WTC11 (cell line): ENCODE measurements at regions not wholly inside any gene's neighbourhood (a gene's known extent, or its start where the extent isn't known, plus 50 kb on each side); places are given as distances from the start of the nearest gene placed in this dataset.

Source experiments
- ATAC-seq: fragments of 200-7000 bp; cut with Tn5 transposase; 2 replicates; pipeline ENCODE4 v1.10.0; 2021; ENCODE audit warnings: mild to moderate bottlenecking, moderate library complexity
- CTCF ChIA-PET: fragments of 300-600 bp; sonication (Branson Sonifier 250); formaldehyde crosslinking; loops from one replicate; lab custom pipeline; 2021; ENCODE audit warnings: antibody characterized with exemption; lab: Charles Lee
- POLR2A ChIA-PET: fragments of 350-600 bp; sonication (Branson Sonifier 250); formaldehyde crosslinking; loops from one replicate; lab custom pipeline; 2021; ENCODE audit warnings: antibody characterized with exemption; lab: Charles Lee
- DNase-seq: peaks from one replicate; pipeline ENCODE4 v3.0.0; 2021; ENCODE audit warnings: low spot score
- H3K27ac Mint-ChIP-seq: 2 replicates; pipeline ENCODE4 v1.8.0; 2021; ENCODE audit warnings: mixed read lengths
- H3K27me3 Mint-ChIP-seq: 2 replicates; pipeline ENCODE4 v1.8.0; 2021; ENCODE audit warnings: low read depth, mild to moderate bottlenecking, moderate library complexity, mixed read lengths
- H3K36me3 Mint-ChIP-seq: 2 replicates; pipeline ENCODE4 v1.8.0; 2021; ENCODE audit warnings: mixed read lengths
- H3K4me1 Mint-ChIP-seq: 2 replicates; pipeline ENCODE4 v1.8.0; 2022; ENCODE audit warnings: mixed read lengths
- H3K4me3 Mint-ChIP-seq: 2 replicates; pipeline ENCODE4 v1.8.0; 2021; ENCODE audit warnings: mild to moderate bottlenecking, moderate library complexity, mixed read lengths
- H3K9me3 Mint-ChIP-seq: 2 replicates; pipeline ENCODE4 v1.8.0; 2021; ENCODE audit warnings: mixed read lengths
- ATF6 ChIP-seq: sonication (generic); formaldehyde crosslinking; IDR thresholded peaks from 2 replicates; pipeline ENCODE4 v1.8.1; 2023; ENCODE audit warnings: mild to moderate bottlenecking, missing genetic modification reagents
- CBFB ChIP-seq: sonication (generic); formaldehyde crosslinking; IDR thresholded peaks from 2 replicates; pipeline ENCODE4 v1.8.1; 2022; ENCODE audit warnings: mild to moderate bottlenecking, low read depth, missing genetic modification reagents
- ESRRA ChIP-seq: sonication (generic); formaldehyde crosslinking; IDR thresholded peaks from 2 replicates; pipeline ENCODE4 v1.8.1; 2022; ENCODE audit warnings: mild to moderate bottlenecking, missing genetic modification reagents, borderline replicate concordance
- IRF2 ChIP-seq: sonication (generic); formaldehyde crosslinking; IDR thresholded peaks from 2 replicates; pipeline ENCODE4 v1.8.0; 2022; ENCODE audit warnings: low read depth, missing genetic modification reagents, borderline replicate concordance
- MYBL2 ChIP-seq: sonication (generic); formaldehyde crosslinking; IDR thresholded peaks from 2 replicates; pipeline ENCODE4 v1.8.1; 2023; ENCODE audit warnings: mild to moderate bottlenecking, moderate library complexity, missing genetic modification reagents
- NFATC4 ChIP-seq: fragments of 250-450 bp; sonication (Bioruptor Pico); IDR thresholded peaks from 2 replicates; pipeline ENCODE4 v1.9.0; 2021; ENCODE audit warnings: mild to moderate bottlenecking
- NFE2L1 ChIP-seq: sonication (generic); formaldehyde crosslinking; IDR thresholded peaks from 2 replicates; pipeline ENCODE4 v1.8.1; 2023; ENCODE audit warnings: missing genetic modification reagents
- NR2C2 ChIP-seq: sonication (generic); formaldehyde crosslinking; IDR thresholded peaks from 2 replicates; pipeline ENCODE4 v1.8.0; 2022; ENCODE audit warnings: mild to moderate bottlenecking, missing genetic modification reagents
- OVOL2 ChIP-seq: fragments of 250-450 bp; sonication (Bioruptor Pico); IDR thresholded peaks from 2 replicates; pipeline ENCODE4 v1.9.0; 2021; ENCODE audit warnings: mild to moderate bottlenecking, borderline replicate concordance
- SMAD3 ChIP-seq: sonication (generic); formaldehyde crosslinking; IDR thresholded peaks from 2 replicates; pipeline ENCODE4 v1.8.0; 2022; ENCODE audit warnings: missing genetic modification reagents, mild to moderate bottlenecking, borderline replicate concordance
- ZNF219 ChIP-seq: sonication (generic); formaldehyde crosslinking; IDR thresholded peaks from 2 replicates; pipeline ENCODE4 v1.8.0; 2023; ENCODE audit warnings: missing genetic modification reagents, mild to moderate bottlenecking, borderline replicate concordance
- ZNF263 ChIP-seq: sonication (generic); formaldehyde crosslinking; IDR thresholded peaks from 2 replicates; pipeline ENCODE4 v1.8.1; 2022; ENCODE audit warnings: low read depth, mild to moderate bottlenecking, moderate library complexity, missing genetic modification reagents
- ZNF416 ChIP-seq: fragments of 250-450 bp; sonication (Bioruptor Pico); IDR thresholded peaks from 2 replicates; pipeline ENCODE4 v1.9.0; 2021; ENCODE audit warnings: mild to moderate bottlenecking, inconsistent platforms
- ZNF512 ChIP-seq: sonication (generic); formaldehyde crosslinking; IDR thresholded peaks from 2 replicates; pipeline ENCODE4 v1.8.1; 2022; ENCODE audit warnings: missing genetic modification reagents, borderline replicate concordance
- TF ChIP-seq, protein P1 (sequence below): sonication (generic); formaldehyde crosslinking; IDR thresholded peaks from 2 replicates; pipeline ENCODE4 v1.8.1; 2023; ENCODE audit warnings: mild to moderate bottlenecking, missing genetic modification reagents, moderate library complexity
- TF ChIP-seq, protein P2 (sequence below): fragments of 200-600 bp; IDR thresholded peaks from 2 replicates; pipeline ENCODE4 v1.8.0; 2022; ENCODE audit warnings: antibody characterized with exemption
- TF ChIP-seq, protein P3 (sequence below): sonication (generic); formaldehyde crosslinking; IDR thresholded peaks from 2 replicates; pipeline ENCODE4 v1.8.1; 2022; ENCODE audit warnings: low read depth, mild to moderate bottlenecking, moderate library complexity, missing genetic modification reagents, borderline replicate concordance
- TF ChIP-seq, protein P4 (sequence below): sonication (generic); formaldehyde crosslinking; IDR thresholded peaks from 2 replicates; pipeline ENCODE4 v1.8.0; 2022; ENCODE audit warnings: missing genetic modification reagents

DNA sequence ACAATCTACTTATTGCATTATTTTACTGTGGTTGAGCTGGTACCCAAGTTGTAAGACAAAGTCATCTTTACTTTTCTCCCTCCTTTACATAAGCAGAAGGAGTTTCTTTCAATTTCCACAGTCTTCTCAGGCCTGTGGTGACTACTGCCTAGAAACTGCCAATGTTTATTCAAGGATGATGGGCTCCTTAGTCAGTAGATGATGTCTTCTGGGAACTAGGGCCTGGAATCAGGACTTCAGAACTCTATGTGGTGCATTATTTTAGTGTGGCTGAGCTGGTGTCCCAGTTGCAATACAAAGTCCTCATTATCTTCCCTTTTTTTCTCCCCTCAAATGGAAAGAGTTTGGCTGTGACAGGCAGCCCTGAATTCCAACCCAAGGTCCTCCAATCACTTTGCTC is 1762.5 kb downstream of the SI start (continued):
- TF ChIP-seq ATF6 (CRISPR knock-in tag) (no peak), ZNF219 (CRISPR knock-in tag) (no peak), NFATC4 (CRISPR knock-in tag) (no peak), ESRRA (CRISPR knock-in tag) (no peak), SMAD3 (CRISPR knock-in tag) (no peak), ZNF263 (CRISPR knock-in tag) (no peak), OVOL2 (CRISPR knock-in tag) (no peak)

DNA sequence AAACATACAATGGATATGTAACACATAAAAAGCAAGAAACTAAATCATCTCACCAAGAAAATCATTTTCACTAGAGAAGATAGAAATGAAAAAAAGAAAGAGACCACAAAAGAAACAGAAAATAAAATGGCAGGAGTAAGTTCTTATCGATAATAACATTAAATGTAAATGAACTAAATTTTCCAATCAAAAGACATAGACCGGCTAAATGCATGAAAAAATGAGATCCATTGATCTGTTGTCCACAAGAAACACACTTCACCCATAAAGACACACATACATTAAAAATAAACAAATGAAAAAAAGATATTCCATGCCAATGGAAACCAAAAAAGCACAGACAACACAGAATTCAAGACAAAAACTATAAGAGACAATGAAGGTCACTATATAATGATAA is 1771.9 kb downstream of the SI start:
- no peak overlapping the region for H3K27ac Mint-ChIP-seq
- no peaks in the 10 kb centered on the region for H3K4me1 Mint-ChIP-seq
- H3K9me3 Mint-ChIP-seq, result peaks cover 61% of the 10 kb centered on the region
- no peaks in the 10 kb centered on the region for H3K27me3 Mint-ChIP-seq
- TF ChIP-seq ZNF416 (CRISPR knock-in tag), result no peak
- TF ChIP-seq SMAD3 (CRISPR knock-in tag), result no peak
- no peak for TF ChIP-seq NR2C2
- no peak for TF ChIP-seq CBFB
- no peak for ATAC-seq
- H3K36me3 Mint-ChIP-seq, result peaks cover 23% of the 10 kb centered on the region
- ChIA-PET CTCF (no interaction called here), POLR2A (no interaction called here)
- no peak overlapping the region for H3K4me3 Mint-ChIP-seq
- DNase-seq, result no peak

- Mint-ChIP-seq H3K4me3 (no peak overlapping the region), H3K27ac (no peak overlapping the region), H3K4me1 (no peaks in the 10 kb centered on the region), H3K9me3 (no peaks in the 10 kb centered on the region), H3K36me3 (no peaks in the 10 kb centered on the region)
- CTCF ChIA-PET, result no interaction called here
- ATAC-seq, result no peak
- no peak for TF ChIP-seq NFE2L1 (CRISPR knock-in tag)
- no peak for TF ChIP-seq MYBL2 (CRISPR knock-in tag)
- no peak for TF ChIP-seq ZNF219 (CRISPR knock-in tag)
- no peak for TF ChIP-seq SMAD3 (CRISPR knock-in tag)
- TF ChIP-seq, protein P1, sequence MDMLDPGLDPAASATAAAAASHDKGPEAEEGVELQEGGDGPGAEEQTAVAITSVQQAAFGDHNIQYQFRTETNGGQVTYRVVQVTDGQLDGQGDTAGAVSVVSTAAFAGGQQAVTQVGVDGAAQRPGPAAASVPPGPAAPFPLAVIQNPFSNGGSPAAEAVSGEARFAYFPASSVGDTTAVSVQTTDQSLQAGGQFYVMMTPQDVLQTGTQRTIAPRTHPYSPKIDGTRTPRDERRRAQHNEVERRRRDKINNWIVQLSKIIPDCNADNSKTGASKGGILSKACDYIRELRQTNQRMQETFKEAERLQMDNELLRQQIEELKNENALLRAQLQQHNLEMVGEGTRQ (CRISPR knock-in tag), result no peak
- no peak for TF ChIP-seq IRF2
- TF ChIP-seq, protein P2, sequence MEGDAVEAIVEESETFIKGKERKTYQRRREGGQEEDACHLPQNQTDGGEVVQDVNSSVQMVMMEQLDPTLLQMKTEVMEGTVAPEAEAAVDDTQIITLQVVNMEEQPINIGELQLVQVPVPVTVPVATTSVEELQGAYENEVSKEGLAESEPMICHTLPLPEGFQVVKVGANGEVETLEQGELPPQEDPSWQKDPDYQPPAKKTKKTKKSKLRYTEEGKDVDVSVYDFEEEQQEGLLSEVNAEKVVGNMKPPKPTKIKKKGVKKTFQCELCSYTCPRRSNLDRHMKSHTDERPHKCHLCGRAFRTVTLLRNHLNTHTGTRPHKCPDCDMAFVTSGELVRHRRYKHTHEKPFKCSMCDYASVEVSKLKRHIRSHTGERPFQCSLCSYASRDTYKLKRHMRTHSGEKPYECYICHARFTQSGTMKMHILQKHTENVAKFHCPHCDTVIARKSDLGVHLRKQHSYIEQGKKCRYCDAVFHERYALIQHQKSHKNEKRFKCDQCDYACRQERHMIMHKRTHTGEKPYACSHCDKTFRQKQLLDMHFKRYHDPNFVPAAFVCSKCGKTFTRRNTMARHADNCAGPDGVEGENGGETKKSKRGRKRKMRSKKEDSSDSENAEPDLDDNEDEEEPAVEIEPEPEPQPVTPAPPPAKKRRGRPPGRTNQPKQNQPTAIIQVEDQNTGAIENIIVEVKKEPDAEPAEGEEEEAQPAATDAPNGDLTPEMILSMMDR, result no peak
- TF ChIP-seq, protein P3, sequence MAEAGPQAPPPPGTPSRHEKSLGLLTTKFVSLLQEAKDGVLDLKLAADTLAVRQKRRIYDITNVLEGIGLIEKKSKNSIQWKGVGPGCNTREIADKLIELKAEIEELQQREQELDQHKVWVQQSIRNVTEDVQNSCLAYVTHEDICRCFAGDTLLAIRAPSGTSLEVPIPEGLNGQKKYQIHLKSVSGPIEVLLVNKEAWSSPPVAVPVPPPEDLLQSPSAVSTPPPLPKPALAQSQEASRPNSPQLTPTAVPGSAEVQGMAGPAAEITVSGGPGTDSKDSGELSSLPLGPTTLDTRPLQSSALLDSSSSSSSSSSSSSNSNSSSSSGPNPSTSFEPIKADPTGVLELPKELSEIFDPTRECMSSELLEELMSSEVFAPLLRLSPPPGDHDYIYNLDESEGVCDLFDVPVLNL (CRISPR knock-in tag), result no peak
- TF ChIP-seq, all 79 proteins: peak for 0
- no peaks in the 10 kb centered on the region for H3K27me3 Mint-ChIP-seq
- POLR2A ChIA-PET, result no interaction called here
- no peak for DNase-seq
These were observed 1777.1 kb downstream of the OTOL1 start for GRCh38 chr3:163273694-163274093.

DNA sequence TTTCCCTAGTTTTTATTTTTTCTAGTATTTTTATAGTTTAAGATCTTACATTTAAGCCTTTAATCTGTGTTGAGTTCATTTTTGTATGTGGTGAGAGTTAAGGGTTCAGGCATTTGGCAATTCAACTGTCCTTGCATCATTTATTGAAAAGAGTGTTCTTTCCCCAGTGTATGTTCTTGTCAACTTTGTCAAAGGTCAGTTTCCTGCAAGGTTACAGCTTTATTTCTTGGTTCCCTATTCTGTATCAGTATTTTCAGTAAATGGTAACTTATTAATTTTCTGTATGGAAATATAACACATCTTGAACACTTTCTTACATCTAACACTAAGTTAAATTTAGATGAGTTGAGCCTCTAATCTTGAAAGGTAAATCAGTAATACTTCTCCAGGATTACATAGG is 1770.1 kb downstream of the OTOL1 start:
- H3K4me1 Mint-ChIP-seq, result no peaks in the 10 kb centered on the region
- ChIA-PET POLR2A (no interaction called here), CTCF (no interaction called here)
- ATAC-seq (no peak), DNase-seq (no peak)
- H3K36me3 Mint-ChIP-seq, result no peaks in the 10 kb centered on the region
- peaks cover 10% of the 10 kb centered on the region for H3K9me3 Mint-ChIP-seq
- no peak overlapping the region for H3K4me3 Mint-ChIP-seq
- no peak overlapping the region for H3K27ac Mint-ChIP-seq
- no peaks in the 10 kb centered on the region for H3K27me3 Mint-ChIP-seq
- TF ChIP-seq, protein P4, sequence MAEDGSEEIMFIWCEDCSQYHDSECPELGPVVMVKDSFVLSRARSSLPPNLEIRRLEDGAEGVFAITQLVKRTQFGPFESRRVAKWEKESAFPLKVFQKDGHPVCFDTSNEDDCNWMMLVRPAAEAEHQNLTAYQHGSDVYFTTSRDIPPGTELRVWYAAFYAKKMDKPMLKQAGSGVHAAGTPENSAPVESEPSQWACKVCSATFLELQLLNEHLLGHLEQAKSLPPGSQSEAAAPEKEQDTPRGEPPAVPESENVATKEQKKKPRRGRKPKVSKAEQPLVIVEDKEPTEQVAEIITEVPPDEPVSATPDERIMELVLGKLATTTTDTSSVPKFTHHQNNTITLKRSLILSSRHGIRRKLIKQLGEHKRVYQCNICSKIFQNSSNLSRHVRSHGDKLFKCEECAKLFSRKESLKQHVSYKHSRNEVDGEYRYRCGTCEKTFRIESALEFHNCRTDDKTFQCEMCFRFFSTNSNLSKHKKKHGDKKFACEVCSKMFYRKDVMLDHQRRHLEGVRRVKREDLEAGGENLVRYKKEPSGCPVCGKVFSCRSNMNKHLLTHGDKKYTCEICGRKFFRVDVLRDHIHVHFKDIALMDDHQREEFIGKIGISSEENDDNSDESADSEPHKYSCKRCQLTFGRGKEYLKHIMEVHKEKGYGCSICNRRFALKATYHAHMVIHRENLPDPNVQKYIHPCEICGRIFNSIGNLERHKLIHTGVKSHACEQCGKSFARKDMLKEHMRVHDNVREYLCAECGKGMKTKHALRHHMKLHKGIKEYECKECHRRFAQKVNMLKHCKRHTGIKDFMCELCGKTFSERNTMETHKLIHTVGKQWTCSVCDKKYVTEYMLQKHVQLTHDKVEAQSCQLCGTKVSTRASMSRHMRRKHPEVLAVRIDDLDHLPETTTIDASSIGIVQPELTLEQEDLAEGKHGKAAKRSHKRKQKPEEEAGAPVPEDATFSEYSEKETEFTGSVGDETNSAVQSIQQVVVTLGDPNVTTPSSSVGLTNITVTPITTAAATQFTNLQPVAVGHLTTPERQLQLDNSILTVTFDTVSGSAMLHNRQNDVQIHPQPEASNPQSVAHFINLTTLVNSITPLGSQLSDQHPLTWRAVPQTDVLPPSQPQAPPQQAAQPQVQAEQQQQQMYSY (CRISPR knock-in tag), result no peak
- TF ChIP-seq ZNF512 (CRISPR knock-in tag), result no peak
